Activated CD4-positive, alpha-beta T cell treated with anti-CD3 and anti-CD28 coated beads, Interleukin-2, Interleukin-4, amounts not matched to agents 100 ng/mL and 50 ng/mL, durations not matched to agents 16 hours and 8 hours (primary cell): ENCODE measurements at regions not wholly inside any gene's neighbourhood (a gene's known extent, or its start where the extent isn't known, plus 50 kb on each side); places are given as distances from the start of the nearest gene placed in this dataset.
A peak's percentile ranks its signal among the peaks of the same experiment; 100 is the strongest.
"Not testable (repeated sequence)": the region's sequence is repeated elsewhere in the genome, so short reads cannot be mapped to it uniquely, and the experiment has no call there.

Experiments
- DNase-seq: peaks from one replicate; pipeline ENCODE4 v3.0.0-alpha.2; 2020; ENCODE audit warnings: low spot score

DNA sequence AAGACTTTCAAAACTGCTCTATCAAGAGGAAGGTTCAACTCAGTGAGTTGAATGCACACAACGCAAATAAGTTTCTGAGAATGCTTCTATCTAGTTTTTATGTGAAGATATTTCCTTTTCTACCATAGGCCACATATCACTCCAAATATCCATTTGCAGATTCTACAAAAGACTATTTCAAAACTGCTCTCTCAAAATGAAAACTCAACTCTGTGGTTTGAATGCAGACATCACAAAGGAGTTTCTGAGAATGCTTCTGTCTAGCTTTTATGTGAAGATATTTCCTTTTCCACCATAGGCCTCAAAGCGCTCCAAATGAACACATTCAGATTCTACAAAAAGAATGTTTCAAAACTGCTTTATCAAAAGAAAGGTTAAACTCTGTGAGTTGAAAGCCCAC, 1093.1 kb upstream of the DEFB115 start:
- not testable (repeated sequence) for DNase-seq

DNA sequence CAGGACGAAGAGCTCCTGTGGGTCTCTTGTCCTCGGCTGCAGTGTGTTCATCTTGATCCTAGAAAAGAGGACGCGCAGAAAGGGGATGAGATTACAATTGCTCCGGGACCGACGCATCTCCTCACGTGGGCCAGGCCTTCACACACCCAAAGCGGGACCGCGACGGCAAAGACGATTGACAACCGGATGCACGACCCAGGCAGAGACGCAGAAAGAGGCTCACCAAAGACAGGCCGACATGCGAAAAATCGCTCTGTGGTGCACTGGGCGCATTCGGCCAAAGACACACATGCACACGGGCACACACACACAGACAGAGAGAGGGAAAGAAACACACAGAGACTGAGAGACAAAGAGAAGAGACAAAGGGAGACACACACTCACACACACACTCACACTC, 1089.9 kb upstream of the DEFB115 start:
- no peak for DNase-seq

DNA sequence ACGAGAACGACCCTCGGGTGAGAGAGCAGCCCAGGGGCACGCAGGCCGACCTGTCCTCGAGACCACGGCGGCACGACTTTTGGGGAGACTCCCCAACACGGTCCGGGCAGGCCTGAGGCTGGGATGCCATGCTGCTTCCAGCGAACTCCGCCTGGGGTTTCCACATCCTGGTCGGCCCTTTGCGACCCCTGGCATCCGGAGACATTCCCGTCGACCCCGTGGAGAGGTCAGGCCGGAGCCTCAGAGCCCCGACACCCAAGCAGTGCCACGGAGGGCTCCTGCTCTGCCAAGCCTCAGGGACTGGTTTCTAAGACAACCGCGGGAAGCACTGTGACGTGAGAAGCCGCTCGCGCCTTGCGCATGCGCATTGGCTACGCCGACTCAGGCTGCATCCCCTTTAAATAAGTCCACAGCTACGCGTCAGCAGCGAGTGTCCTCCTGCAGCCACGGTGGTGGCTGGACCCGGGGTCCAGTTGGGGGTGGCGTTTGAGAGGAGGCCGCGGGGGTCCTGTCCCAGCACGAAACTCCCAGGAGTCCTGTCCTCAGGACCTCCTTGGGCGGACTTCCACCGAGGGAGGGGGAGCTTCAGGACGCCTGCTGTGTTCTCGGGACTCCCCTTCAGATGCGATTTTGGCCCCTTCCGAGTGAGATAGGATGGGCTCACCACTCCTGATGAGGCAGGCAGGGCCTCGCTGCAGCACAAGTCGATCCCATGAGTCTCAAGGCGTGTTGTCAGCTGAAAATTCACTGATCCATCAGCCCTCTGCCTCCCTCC, 1089.3 kb upstream of the DEFB115 start:
- DNase-seq = no peak

DNA sequence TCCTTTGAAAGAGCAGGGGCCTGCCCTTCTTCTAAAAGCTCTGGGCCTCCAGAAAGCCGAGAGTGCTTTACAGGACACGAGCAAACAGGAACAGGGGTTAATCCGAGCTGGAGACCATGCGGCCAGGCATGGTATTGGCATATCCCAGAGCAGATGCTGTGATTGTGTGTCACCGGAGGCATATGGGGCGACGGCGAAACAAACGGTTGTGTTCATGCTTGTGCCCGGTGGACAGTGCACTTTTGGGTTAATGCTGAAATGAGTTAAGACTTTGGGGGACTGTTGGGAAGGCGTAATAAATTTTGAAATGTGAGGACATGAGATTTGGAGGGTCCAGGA, 1088.7 kb upstream of the DEFB115 start:
- no peak for DNase-seq

DNA sequence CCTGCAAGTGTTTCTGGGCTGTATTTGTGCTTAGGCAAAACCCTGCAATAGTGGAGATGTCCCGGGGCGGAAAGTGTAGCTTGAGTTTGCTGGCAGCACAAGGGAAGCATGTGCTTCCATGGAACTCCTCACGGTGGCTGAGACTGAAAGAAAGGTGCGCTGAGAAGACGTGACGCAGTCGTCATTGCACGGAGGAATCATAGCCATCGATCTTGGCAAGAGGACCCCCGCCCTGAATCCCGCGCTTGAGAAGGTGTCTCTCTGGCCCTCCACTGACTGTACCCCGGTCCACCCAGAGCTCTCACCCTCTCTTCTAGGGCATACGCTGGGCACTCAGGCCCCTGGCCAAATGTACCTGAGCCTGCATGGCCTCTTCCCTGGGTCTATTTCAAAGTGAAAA, 1081.8 kb upstream of the DEFB115 start:
- DNase-seq = no peak

DNA sequence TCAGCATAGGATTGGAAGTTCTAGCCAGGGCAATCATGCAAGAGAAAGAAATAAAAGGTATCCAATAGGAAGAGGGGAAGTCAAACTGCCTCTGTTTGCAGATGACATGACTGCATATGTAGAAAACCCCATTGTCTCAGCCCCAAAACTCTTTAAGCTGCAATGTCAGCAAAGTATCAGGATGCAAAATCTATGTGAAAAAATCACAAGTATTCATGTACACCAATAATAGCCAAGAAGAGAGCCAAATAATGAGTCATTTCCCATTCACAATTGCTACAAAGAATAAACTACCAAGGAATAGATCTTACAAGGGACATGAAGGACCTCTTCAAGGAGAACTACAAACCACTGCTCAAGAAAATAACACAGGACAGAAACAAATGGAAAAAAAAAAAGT, 1074.3 kb upstream of the DEFB115 start:
- not testable (repeated sequence) for DNase-seq

DNA sequence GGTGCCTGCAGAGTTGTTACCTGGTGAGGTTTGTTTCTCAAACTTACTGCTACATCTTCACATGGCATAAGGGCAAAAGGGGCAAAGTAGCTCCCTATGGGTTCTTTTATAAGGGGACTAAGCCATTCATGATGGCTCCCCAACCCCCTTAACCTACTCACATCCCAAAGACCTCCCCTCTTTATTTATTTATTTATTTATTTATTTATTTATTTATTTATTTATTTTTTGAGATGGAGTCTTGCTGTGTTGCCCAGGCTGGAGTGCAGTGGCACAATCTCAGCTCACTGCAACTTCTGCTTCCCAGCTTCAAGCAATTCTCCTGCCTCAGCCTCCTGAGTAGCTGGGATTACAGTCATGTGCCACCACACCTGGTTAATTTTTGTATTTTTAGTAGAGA, 1065.7 kb upstream of the DEFB115 start:
- not testable (repeated sequence) for DNase-seq

DNA sequence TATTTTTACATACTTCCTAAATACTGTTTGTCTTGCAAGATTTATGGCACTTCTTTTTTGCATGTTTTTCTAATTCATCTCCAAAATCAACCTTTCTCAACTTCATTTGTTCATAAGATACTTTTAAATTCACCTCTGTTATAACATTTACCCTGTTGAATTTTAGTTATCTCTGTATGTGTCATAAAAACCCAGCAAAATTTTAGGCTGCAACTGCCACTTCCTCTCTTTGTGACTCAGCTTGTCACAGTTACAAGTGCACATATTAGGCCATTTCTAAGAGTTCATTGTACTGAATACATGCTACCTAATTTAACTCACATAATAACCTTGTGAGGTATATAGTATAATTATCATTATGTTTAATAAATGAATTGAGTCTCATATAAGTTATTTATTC, 1023.0 kb upstream of the DEFB115 start:
- peak; percentile 6 for DNase-seq

DNA sequence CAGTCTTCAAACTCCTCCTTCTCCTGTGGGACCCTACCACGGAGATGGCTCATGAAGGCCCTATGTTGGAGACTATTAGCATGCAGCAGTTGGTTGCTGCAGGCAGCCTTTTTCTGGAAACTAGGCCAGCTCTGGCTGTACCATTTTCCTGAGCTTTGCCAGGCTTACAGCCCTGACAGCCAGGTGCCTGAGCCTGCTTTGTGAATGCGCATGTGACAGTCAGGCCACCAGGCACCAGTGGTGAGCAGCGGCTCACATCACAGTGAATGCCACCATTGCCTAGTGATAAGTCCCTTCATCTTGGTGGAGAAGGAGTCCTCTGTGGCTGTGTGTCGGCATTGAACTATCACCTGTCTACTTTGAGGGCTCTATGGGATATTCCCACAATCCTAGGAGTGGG, 982.4 kb upstream of the DEFB115 start:
- not testable (repeated sequence) for DNase-seq

DNA sequence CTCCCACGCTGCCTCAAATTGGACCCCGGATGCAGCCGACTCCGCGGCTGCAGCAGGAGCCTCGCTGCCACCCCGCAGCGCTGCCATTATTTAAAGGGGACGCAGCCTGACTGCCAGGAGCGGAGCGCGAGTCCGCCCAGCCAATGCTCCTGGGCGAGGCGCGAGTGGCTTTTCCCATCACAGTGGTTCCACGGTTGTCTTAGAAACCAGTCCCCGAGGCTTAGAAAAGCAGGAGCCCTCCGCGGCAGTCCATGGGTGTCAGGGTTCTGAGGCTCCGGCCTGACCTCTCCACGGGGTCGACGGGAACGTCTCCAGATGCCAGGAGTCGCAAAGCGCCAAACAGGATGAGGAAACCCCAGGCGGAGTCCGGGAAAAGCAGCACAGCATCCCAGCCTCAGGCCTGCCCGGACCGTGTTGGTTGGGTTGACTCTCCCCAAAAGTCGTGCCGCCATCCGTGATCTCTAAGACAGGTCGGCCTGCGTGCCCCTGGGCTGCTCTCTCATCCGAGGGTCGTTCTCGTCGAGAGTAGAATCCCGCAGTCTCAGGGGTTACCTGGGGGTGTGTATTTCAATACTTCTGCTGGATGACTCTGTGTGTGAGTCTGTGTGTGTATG, 975.8 kb upstream of the DEFB115 start:
- DNase-seq = no peak

DNA sequence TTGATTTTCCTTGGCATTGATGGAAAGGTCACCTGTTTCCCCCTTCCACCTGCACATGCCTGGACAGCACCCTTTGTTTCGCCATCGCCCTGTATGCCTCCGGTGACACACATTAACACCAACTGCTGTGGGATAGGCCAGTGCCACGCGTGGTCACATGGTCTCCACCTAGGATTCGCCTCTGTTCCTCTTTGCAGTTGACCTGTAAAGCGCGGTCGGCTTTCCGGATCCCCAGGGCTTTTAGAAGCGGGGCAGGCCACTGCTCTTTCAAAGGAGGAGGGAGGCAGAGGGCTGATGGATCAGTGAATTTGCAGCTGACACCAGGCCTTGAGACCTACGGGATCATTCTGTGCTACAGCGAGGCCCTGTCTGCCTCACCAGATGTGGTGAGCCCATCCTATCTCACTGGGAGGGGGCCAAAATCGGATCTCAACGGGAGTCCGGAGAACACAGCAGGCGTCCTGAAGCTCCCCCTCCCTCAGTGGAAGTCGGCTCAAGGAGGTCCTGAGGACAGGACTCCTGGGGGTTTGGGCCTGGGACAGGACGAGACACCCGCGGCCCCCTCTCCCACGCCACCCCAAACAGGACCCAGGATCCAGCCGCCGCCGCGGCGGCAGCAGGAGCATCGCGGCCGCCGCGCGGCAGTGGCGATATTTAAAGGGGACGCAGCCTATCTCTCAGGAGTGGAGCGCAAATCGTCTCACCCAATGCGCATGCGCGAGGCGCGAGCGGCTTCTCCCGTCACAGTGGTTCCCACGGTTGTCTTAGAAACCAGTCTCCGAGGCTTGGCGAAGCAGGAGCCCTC, 973.8 kb upstream of the DEFB115 start:
- peak; percentile 31 for DNase-seq

DNA sequence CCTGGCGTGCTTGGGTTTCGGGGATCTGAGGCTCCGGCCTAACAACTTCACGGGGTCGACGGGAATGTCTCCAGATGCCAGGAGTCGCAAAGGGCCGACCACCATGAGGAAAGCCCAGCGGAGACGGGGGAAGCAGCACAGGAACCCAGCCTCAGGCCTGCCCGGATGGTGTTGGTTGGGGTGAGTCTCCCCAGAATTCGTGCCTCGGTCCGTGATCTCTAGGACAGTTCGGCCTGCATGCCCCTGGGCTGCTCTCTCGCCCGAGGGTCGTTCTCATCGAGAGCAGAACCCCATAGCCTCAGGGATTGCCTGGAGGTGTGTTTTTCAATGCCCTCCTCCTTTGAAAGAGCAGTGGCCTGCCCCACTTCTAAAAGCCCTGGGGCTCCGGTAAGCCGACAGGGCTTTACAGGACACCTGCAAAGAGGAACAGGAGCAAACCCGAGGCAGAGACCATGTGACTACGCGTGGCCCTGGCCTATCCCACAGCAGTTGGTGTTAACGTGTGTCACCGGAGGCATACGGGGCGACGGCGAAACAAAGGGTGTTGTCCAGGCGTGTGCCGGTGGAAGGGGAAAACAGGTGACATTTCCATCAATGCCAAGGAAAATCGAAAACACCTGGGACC, 973.1 kb upstream of the DEFB115 start:
- DNase-seq = no peak

DNA sequence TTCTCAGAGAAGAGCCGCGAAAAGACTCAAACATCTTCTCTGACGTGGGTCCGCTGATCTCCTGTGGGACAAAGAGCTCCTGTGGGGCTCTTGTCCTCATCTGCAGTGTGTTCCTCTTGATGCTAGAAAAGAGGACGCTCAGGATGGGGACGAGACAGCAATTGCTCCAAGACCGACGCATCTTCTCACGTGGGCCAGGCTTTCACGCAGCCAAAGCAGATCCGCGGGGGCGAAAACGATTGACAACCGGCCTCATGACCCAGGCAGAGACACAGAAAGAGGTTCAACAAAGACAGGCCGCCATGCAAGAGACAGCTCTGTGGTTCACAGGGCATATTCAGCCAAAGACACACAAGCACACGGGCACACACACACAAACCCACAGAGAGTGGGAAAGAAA, 971.8 kb upstream of the DEFB115 start:
- DNase-seq = no peak

DNA sequence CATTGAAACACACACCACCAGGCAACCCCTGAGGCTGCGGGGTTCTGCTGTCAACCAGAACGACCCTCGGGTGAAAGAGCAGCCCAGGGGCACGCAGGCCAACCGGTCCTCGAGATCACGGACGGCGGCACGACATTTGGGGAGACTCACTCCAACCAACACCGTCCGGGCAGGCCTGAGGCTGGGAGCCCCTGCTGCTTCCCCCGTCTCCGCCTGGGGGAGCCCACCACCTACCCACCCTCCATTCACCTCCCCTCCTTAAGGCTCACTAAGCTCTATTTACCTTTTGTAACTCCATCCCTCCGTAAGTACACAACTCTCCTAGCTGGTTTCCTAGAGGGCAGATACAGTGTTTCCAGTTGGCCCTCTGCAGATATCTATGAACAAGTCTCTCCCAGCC, 971.3 kb upstream of the DEFB115 start:
- no peak for DNase-seq

DNA sequence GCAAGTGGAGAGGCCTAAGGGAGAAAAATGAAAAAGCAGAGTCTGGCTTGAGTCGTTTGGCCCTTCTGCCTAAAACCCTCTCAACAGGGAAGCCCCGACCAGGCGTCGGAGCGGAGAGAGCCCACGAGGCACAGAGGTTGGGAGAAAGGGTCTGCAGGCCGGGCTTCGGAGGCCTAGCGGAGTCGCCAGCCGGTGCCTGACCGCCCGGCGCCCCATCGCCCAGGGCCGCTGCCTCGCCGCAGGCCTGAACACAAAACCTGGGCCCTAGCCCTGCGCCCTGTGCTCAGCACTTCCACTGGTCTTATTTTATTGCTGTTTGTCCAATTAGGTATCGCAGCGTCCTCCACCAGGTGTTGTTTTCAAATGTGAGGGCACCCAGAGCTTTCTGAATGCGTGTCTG, 970.0 kb upstream of the DEFB115 start:
- not testable (repeated sequence) for DNase-seq

DNA sequence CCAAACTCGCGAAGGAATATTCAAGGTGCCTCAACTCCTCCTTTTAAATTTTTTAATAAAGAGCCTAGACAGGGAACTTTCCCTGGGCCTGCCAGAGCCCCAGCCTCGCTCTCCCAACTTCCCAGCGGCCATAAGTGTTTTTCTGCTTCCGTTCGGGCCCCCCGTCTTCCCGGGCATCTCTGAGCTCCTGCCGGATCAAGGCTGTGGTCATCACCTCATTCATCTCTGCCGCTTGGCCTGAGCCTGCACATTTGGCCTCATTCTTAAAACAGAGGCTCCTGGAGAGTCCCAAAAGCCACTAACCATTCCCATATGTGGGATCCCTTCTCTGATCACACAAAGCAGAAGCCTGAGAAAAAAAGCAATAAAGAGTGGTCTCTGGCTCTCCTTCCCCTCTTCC, 969.1 kb upstream of the DEFB115 start:
- no peak for DNase-seq

DNA sequence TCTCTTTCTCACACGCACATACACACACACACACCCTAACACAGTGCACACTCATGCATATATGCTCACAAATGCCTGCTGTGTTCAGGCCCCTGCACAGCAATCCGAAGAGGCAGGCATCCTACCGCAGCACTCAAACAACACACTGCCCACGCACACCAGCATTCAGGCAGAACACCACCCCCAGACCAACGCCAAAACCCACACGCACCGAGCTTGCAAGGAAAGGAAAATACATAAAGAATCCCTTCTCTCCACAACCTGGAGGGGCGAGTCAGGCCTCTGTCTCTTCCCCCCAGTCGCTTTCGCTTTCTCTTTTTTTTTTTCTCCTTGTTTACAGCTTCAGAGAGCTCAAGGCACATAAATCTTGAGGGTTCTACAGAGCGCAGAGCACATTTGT, 968.4 kb upstream of the DEFB115 start:
- not testable (repeated sequence) for DNase-seq

DNA sequence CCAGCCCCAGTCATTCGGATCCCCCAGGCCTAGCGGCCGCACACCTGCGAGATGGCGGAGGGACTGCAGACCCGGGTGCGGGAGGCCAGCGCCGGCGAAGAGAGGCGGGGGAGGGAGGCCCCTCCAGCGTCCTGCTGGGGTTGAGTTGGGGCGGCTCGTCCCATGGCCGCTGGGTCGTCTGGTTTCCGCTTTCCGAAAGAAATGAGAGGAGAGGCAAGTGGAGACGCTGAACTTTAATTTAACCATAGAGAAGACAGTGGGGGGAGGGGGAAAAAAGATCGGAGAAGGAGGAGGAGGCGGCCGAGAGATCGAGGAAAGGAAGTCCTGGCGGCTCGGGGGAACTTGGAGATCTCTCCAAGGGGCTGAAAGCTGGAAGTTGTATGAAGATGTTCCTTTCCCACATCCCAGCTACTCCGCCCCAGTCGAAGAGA, 967.7 kb upstream of the DEFB115 start:
- not testable (repeated sequence) for DNase-seq

DNA sequence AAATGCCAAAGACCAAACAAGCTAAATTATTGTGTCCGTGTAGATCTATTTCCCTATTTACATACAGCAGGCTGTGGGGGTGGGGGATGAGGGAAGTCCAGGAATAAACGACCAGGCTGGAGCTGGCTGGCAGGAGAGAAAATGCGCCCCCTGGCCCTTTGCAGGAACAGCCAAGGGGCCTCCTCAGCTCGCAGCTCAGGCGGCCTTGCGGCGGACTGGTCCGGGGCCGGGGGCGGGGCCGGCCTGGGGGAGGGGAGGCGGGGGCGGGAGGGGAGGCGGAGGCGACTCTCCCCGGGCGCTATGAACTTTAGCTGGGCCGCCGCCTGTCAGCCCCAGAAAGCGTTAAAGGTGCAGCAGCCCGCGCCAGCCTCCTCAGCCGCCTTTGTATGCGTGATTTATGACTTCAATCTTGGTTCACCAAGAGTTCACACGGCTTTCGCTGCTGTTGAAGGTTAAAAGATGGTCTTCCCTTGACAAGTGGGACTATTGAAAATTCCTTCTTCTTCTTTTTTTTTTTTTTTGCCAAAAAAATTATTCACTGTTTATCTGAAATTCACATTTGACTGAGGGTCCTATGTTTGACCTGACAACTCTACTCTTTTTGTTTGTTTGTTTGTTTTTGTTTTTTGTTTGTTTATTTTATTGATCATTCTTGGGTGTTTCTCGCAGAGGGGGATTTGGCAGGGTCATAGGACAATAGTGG, 967.0 kb upstream of the DEFB115 start:
- peak; percentile 1 for DNase-seq

DNA sequence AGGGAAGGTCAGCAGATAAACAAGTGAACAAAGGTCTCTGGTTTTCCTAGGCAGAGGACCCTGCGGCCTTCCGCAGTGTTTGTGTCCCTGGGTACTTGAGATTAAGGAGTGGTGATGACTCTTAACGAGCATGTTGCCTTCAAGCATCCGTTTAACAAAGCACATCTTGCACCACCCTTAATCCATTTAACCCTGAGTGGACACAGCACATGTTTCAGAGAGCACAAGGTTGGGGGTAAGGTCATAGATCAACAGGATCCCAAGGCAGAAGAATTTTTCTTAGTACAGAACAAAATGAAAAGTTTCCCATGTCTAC, 966.4 kb upstream of the DEFB115 start:
- not testable (repeated sequence) for DNase-seq

DNA sequence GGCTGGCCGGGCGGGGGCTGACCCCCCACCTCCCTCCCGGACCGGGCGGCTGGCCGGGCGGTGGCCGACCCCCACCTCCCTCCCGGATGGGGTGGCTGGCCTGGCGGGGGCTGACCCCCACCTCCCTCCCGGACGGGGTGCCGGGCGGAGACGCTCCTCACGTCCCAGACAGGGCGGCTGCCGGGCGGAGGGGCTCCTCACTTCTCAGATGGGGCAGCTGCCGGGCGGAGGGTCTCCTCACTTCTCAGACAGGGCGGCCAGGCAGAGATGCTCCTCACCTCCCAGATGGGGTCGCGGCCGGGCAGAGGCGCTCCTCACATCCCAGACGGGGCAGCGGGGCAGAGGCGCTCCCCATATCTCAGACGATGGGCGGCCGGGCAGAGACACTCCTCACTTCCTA, 965.8 kb upstream of the DEFB115 start:
- DNase-seq = not testable (repeated sequence)

DNA sequence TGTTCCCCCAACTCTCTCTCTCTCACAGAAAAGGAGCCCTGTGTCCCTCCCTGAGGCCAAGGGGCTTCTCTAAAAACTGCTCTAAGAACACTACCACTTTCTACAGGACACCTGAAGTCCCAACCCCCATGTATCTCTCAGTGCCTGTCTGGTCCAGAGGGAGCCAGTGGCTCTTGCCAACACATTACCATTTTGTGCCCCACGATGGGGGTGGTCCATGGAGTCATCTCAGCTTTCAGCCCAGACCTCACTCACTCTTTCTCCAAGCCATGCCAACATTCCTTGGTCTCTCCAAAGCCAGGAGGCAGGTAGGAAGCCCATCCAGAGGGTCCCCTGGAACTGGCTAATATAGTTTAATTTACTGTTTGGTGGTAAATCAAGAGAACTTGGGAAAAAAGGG, 962.1 kb upstream of the DEFB115 start:
- not testable (repeated sequence) for DNase-seq
